ENCODE measurements at regions not wholly inside any gene's neighbourhood (a gene's known extent, or its start where the extent isn't known, plus 50 kb on each side); places are given as distances from the start of the nearest gene placed in this dataset.
"Not testable (repeated sequence)": the region's sequence is repeated elsewhere in the genome, so short reads cannot be mapped to it uniquely, and the experiment has no call there.

- DNase-seq (ENCODE audit: low read depth, low spot score) = no peak
Observed at GRCh38 chr5:131005963-131006684, 158.9 kb downstream of the HINT1 start.

DNA sequence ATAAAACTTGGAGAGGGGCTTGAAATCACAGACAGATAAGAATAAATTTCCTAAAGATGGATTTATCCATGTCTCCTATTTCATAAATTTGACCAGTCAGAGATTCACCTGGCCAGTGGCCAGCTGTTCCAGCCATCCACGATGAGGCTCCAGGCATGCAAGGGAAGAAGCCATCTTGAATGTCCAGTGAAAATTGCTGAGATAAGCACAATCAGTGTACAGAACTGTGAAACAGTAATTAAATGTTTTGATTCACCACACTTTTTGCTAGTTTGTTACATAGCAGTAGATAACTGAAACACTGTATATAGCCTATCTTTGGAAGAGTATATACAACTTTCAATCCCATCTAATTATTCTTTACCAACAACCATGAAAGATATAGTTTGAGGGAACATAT lies 163.5 kb downstream of the HINT1 start:
- DNase-seq (ENCODE audit: low read depth, low spot score) = no peak

GRCh38 chr5:131000289-131000688 lies 164.8 kb downstream of the HINT1 start:
- DNase-seq (ENCODE audit: low read depth, low spot score) = no peak

GRCh38 chr5:130996720-130997119 lies 168.3 kb downstream of the HINT1 start:
- not testable (repeated sequence) for DNase-seq (ENCODE audit: low read depth, low spot score)

- DNase-seq (ENCODE audit: low read depth, low spot score) = no peak
Observed at GRCh38 chr5:130995851-130996250, 169.2 kb downstream of the HINT1 start.

DNA sequence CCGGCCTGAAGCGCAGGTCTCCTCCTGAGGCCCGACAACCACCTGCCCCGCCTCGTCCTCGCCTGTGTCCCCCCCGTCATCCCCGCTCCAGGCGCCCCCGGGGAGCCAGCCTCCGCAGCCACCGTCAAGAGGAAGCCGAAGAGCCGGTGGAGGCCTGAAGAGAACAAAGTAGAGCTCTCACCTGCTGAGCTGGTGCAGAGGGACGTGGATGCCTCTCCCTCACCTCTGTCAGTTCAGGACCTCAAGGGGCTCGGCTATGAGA lies 169.9 kb downstream of the HINT1 start:
- DNase-seq (ENCODE audit: low read depth, low spot score) = no peak

DNA sequence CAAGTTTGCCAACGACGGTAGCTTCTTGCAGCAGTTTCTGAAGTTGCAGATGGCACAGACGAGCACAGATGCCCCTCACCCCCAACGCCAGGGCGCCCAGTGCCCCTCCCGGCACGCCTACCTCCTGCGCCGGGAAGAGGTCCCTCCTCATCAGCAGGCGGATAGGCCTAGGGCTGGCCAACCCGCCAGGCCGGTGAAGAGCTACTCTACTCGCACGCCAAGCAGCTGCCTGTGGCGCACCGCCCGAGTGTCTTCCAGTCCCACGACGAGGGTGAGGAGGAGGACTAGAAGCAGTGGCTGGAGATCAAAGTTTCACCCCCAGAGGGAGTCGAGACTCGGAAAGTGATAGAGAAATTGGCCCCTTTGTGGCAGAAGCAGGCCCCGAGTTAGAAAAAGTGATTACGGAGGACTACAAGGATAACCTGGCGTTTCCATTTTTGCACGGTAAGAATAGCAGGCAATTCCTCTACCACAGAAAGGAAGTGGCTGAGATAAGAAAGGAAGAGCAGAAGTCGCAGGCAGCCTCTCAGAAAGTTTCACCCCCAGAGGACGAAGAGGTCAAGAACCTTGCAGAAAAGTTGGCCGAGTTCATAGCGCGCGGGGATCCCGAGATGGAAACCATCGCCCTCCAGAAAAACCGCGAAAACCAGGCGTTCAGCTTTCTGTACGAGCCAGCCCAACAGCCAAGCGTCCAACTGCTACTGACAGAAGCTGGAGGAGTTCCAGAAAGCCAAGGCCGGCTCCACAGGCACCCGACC lies 170.4 kb downstream of the HINT1 start:
- no peak for DNase-seq (ENCODE audit: low read depth, low spot score)

DNA sequence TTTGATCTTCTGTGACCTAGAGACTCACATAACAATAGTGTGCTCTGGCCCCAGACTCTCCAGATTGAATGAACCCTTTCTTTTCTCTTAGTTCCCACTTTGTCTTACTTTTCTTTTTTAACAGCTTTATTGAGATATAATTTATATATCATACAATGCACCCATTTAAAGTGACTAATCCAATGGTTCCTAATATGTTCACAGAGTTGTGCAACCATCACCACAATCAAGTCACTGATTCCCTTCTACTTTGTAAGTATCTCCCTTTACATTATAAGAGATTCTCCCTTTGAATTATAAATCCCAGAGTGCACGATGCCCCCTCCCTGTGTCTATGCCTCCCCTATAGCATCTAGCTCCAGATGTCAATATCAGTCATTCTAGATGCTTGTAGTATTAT lies 172.4 kb downstream of the HINT1 start:
- DNase-seq (ENCODE audit: low read depth, low spot score) = no peak

GRCh38 chr5:130992095-130992494 lies 173.0 kb downstream of the HINT1 start:
- no peak for DNase-seq (ENCODE audit: low read depth, low spot score)

DNA sequence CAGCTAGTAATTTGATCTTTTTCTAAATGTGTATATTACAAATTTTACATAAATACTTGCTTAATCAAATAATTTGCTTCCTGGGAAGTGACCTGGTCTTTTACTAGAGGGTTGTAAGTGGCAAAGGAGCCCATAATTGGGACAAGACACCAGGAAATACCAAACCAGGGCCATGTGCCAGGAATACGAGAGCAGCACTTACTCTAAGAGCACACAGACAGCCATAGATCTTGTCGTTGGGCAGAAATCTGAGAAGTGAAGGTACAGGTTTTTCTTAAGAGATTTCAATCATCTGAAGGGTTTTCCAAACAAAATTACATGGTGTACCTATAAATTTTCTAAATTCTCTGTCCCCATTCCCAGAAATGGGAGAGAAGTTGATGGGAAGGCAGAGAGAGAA lies 179.3 kb downstream of the HINT1 start:
- DNase-seq (ENCODE audit: low read depth, low spot score) = no peak

GRCh38 chr5:130981663-130982062 lies 183.4 kb downstream of the HINT1 start:
- DNase-seq (ENCODE audit: low read depth, low spot score) = no peak

DNA sequence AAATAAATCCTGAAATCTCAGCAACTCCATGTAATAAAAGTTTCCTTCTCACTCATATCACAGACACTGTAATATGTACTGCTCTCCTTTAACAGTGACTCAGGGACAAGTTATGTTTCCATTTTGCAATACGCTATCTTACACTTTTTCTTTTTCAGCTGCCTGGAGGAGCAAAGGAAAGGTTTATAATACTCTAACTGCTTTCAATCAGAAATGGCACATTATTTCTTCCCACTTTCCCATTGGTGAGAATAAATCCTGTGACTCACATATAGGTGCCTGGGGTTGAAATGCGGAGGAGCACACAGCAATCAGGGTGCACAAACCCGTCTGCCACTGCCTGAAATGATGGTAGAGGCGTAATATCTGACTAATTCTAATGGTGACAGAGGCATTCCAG lies 186.6 kb downstream of the HINT1 start:
- DNase-seq (ENCODE audit: low read depth, low spot score) = no peak

- DNase-seq (ENCODE audit: low read depth, low spot score) = no peak
Observed at GRCh38 chr5:130976493-130976892, 188.6 kb downstream of the HINT1 start.

- DNase-seq (ENCODE audit: low read depth, low spot score) = no peak
Observed at GRCh38 chr5:130975847-130976246, 189.2 kb downstream of the HINT1 start.

GRCh38 chr5:130975299-130975698 lies 189.8 kb downstream of the HINT1 start:
- DNase-seq (ENCODE audit: low read depth, low spot score) = no peak

DNA sequence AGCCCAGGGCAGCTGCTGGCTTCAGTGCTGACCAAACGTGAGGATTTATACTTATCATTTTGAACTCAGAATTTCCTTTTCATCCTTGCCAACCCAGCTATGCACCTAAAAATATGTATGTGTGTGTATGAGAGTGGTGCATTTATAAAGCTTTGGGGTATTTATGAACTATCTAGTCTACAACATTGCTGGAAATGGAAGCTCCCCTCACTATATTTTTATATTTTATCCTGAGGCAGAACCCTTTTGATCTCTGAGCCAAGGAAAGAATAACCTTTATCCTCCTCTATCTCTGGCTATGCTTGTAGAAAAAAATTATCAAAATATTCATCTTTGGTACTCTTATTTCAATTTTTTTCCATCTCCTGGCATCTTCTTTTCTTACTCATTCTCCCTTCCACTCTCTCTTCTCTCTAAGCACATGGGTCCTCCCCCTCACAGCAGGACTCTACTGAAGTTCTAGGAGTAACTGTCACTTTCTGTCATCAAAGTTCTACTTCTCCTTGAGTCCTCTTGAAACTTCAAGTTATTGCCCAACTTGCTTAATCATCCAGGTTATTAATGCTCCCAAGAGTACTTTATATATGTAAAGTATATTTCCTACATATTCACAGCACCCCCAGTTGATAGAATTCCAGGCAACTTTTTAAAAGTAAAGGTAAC lies 190.9 kb downstream of the HINT1 start:
- DNase-seq (ENCODE audit: low read depth, low spot score) = no peak

DNA sequence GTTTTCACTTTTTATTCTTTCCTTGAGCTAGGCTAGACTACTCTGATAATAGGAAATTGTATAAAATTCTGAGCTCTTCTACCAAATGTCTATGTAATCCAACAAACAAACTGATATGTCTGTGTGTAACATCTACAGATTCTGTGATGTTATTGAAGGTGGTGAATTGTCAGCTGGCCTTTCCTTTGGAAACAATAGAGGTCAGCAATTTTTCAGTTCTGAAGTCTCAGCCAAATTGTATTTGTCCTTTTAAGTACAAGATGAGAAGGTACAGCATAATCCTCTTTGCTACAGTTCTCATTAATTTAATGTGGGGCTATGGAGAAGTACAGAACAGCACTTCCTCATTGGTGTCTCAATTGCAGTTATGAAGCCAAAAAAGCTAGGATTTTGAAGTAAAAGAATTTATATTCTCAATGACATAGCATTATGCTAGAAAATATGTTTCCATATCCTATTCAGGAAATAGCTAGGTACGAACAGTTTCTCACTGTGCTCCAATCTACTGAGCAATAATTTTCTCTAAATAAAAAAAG lies 198.0 kb downstream of the HINT1 start:
- DNase-seq (ENCODE audit: low read depth, low spot score) = no peak

GRCh38 chr5:130965920-130966319 lies 199.1 kb downstream of the HINT1 start:
- DNase-seq (ENCODE audit: low read depth, low spot score) = no peak

DNA sequence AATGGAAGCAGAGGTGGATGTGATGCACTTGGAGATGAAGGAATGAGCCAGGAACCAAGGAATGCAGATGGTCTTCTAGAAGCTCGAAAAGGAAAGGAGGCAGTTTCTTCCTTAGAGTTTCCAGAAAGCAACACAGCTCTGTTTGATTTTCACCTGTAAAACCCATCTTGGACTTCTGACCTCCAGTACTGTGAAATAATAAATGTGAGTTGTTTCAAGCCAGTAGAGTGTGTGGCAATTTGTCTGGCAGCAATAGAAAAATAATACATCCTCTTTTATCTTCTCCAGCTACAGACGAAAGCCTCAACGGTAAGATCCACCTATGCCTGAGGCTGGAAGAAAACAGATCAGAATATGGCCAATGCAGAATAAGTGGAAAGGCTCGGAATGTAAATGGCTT lies 199.7 kb downstream of the HINT1 start:
- DNase-seq (ENCODE audit: low read depth, low spot score) = no peak

DNA sequence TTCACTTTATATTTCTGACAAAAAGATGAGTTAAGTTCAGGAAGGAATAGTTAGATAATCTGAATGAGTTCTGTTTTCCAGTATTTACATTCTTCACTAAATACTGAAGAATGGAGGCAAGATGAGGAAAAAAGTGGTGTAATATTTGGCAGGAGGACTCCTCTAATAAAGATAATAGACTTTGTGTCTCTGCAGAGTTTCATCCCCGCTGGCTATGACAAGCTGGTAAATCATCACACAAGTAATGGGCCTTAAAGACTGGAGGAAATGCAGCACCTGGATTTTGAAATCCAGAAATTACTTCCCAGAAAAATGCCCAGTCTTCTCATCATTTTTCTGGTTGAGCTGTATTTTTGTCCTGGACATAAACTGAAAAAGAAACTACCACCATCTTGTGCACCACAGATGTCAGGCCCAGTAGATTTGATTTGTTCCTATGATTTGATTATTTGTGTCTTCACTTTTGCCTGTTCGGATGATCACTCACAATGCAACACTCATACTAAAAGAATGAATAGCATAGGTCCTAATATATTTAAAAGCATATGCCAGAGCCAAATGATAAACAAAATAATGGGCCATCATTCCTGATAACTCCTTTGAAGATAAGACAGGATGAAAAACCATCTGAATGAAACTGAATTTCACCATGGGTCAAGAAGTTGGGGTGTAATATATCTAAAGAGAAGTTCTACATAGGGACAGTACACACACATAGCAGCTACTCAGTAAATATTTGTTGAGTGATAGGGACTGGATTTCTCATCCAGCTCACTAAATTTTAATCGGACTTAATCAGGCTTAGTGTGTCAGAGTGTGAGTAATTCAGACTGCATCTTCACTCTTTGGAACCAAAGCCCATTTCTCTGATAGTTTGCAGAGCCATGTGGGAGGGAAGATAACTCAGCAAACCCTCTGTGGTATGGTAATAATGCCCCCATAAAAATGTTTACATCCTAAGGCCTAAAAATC lies 200.5 kb downstream of the HINT1 start:
- DNase-seq (ENCODE audit: low read depth, low spot score) = no peak

DNA sequence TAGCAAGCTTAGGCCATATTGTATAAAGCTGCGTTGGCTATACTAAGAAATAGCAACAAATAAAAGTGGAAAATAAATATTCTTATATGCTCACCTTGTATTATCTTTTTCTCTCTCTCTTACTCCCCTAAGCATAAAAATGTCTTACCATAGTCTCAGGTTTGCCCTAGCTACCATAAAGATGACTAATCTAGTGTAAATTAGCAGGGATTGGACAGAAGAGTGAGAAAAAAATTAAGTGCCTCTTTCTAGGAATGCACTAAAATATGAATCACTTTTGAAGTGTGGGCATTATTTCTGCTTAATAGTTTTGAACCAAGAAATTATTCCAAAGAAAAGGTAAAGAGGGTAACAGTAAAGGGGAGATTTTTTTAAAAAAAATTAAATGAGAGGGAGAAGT lies 201.3 kb downstream of the HINT1 start:
- no peak for DNase-seq (ENCODE audit: low read depth, low spot score)

All from pulmonary artery endothelial cell (primary cell).